ENCODE measurements at regions not wholly inside any gene's neighbourhood (a gene's known extent, or its start where the extent isn't known, plus 50 kb on each side); places are given as distances from the start of the nearest gene placed in this dataset.

DNA sequence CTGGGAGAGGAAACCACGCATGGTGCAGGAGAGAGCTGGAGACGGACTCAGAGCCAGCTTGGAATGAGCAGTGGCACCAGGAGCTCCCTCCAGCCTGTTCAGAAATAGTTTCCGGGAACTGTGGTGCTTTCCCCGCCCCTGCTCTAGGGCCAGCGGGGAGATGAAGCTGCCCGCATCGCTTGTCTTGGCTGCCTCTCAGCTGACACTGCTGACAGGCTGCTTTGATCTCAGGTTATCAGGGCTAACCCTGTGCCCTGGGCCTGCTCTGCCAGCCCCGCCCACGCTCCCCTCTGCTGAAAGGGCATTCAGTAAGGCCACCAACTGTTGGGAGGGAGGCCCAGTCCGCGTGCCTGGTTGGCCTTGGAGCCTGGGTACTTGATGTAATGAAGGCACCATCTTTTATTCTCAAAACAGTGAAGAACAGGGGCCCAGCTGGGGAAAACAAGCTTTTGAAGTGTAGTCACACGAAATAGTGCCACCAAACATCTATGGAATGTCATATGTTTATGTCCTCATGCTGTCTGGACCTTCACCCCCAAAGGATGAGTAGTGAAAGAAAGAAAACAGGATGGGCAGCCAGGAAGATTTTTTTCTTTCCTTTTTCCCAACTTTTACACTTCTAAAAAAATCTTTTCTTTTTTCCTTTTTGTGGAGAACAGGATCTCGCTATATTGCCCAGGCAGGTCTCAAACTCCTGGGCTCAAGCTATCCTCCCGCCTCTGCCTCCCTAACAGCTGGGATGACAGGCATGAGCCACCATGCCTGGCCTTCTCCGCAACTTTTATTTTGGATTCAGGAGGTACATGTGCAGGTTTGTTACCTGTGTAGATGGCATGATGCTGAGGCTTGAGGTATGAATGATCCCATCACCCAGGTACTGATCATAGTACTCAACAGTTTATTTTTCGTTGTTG lies 115.9 kb upstream of the TBX3 start:
- no peak for TF ChIP-seq SMC3 (conservative IDR thresholded peaks at IDR 0.05; ENCODE audit: poor library complexity)
- no peak for TF ChIP-seq EP300 (conservative IDR thresholded peaks at IDR 0.05; ENCODE audit: poor library complexity, severe bottlenecking)
- no peak for TF ChIP-seq RAD21 (conservative IDR thresholded peaks at IDR 0.05)
- no peak for TF ChIP-seq MXI1 (conservative IDR thresholded peaks at IDR 0.05; ENCODE audit: poor library complexity, severe bottlenecking)
- TF ChIP-seq, protein P1, sequence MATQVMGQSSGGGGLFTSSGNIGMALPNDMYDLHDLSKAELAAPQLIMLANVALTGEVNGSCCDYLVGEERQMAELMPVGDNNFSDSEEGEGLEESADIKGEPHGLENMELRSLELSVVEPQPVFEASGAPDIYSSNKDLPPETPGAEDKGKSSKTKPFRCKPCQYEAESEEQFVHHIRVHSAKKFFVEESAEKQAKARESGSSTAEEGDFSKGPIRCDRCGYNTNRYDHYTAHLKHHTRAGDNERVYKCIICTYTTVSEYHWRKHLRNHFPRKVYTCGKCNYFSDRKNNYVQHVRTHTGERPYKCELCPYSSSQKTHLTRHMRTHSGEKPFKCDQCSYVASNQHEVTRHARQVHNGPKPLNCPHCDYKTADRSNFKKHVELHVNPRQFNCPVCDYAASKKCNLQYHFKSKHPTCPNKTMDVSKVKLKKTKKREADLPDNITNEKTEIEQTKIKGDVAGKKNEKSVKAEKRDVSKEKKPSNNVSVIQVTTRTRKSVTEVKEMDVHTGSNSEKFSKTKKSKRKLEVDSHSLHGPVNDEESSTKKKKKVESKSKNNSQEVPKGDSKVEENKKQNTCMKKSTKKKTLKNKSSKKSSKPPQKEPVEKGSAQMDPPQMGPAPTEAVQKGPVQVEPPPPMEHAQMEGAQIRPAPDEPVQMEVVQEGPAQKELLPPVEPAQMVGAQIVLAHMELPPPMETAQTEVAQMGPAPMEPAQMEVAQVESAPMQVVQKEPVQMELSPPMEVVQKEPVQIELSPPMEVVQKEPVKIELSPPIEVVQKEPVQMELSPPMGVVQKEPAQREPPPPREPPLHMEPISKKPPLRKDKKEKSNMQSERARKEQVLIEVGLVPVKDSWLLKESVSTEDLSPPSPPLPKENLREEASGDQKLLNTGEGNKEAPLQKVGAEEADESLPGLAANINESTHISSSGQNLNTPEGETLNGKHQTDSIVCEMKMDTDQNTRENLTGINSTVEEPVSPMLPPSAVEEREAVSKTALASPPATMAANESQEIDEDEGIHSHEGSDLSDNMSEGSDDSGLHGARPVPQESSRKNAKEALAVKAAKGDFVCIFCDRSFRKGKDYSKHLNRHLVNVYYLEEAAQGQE (IDR thresholded peaks at IDR 0.05; ENCODE audit: borderline replicate concordance), result no peak
- TF ChIP-seq, protein P2, sequence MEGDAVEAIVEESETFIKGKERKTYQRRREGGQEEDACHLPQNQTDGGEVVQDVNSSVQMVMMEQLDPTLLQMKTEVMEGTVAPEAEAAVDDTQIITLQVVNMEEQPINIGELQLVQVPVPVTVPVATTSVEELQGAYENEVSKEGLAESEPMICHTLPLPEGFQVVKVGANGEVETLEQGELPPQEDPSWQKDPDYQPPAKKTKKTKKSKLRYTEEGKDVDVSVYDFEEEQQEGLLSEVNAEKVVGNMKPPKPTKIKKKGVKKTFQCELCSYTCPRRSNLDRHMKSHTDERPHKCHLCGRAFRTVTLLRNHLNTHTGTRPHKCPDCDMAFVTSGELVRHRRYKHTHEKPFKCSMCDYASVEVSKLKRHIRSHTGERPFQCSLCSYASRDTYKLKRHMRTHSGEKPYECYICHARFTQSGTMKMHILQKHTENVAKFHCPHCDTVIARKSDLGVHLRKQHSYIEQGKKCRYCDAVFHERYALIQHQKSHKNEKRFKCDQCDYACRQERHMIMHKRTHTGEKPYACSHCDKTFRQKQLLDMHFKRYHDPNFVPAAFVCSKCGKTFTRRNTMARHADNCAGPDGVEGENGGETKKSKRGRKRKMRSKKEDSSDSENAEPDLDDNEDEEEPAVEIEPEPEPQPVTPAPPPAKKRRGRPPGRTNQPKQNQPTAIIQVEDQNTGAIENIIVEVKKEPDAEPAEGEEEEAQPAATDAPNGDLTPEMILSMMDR (IDR thresholded peaks at IDR 0.05; ENCODE audit: poor library complexity, severe bottlenecking), result no peak
- no peak for TF ChIP-seq EZH2 (IDR thresholded peaks at IDR 0.05; ENCODE audit: borderline replicate concordance, insufficient read depth, low read length, poor library complexity, severe bottlenecking)
- Histone ChIP-seq H3K27ac (ENCODE audit: low read length) (no peak overlapping the region), H3K4me3 (ENCODE audit: low read length) (no peak overlapping the region), H2AFZ (ENCODE audit: low read depth, low read length) (no peak overlapping the region), H3K79me2 (replicated peaks; ENCODE audit: insufficient read depth, low read length) (no peaks in the 10 kb centered on the region), H3K4me2 (ENCODE audit: low read length) (no peak overlapping the region), H3F3A (ENCODE audit: insufficient read depth, low read length, poor library complexity, severe bottlenecking) (no peaks in the 10 kb centered on the region), H3K9me2 (ENCODE audit: insufficient read depth, low read length) (no peaks in the 10 kb centered on the region), H3K27me3 (ENCODE audit: insufficient read depth, low read depth, low read length) (no peaks in the 10 kb centered on the region), H3K36me3 (ENCODE audit: insufficient read depth, low read length) (no peaks in the 10 kb centered on the region), H3K9me3 (ENCODE audit: low read length) (no peaks in the 10 kb centered on the region), H4K20me1 (ENCODE audit: insufficient read depth) (no peaks in the 10 kb centered on the region), H3K9ac (ENCODE audit: low read length) (no peak overlapping the region)

DNA sequence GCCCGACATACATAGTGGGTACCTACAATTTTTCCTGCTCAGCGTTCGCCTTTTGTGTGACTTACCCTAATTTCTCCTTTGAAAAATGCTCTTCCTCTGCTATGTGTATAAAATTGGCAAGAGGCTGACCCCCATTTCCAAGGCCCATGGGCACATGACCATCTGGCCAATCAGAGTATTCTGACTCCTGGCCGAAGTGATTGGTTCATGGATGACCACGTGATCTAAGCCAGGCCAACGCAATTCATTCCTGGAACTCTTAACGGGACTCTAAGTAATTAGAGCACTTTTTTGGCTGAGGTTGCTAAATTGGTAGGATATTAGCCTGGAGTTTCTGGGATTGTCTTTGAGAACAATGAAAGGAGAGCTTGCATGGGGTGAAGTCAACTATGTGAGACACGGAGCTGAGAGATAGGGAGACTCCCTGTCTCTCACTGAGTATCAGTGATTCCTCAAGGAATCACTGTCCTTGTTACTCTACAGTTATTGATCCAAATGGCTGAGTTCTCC lies 110.1 kb upstream of the TBX3 start:
- no peaks in the 10 kb centered on the region for H3F3A ChIP-seq (ENCODE audit: insufficient read depth, low read length, poor library complexity, severe bottlenecking)
- no peaks in the 10 kb centered on the region for H4K20me1 ChIP-seq (ENCODE audit: insufficient read depth)
- H3K4me2 ChIP-seq (ENCODE audit: low read length), result no peak overlapping the region
- no peak overlapping the region for H3K9ac ChIP-seq (ENCODE audit: low read length)
- no peak overlapping the region for H3K27ac ChIP-seq (ENCODE audit: low read length)
- H3K4me3 ChIP-seq (ENCODE audit: low read length), result no peak overlapping the region
- no peaks in the 10 kb centered on the region for H3K9me3 ChIP-seq (ENCODE audit: low read length)
- no peaks in the 10 kb centered on the region for H3K36me3 ChIP-seq (ENCODE audit: insufficient read depth, low read length)
- no peak overlapping the region for H2AFZ ChIP-seq (ENCODE audit: low read depth, low read length)
- no peaks in the 10 kb centered on the region for H3K9me2 ChIP-seq (ENCODE audit: insufficient read depth, low read length)
- TF ChIP-seq EP300 (conservative IDR thresholded peaks at IDR 0.05; ENCODE audit: poor library complexity, severe bottlenecking) (no peak), SMC3 (conservative IDR thresholded peaks at IDR 0.05; ENCODE audit: poor library complexity) (no peak), EZH2 (IDR thresholded peaks at IDR 0.05; ENCODE audit: borderline replicate concordance, insufficient read depth, low read length, poor library complexity, severe bottlenecking) (no peak)
- TF ChIP-seq, protein P1 (IDR thresholded peaks at IDR 0.05; ENCODE audit: borderline replicate concordance), result no peak
- TF ChIP-seq, protein P2 (IDR thresholded peaks at IDR 0.05; ENCODE audit: poor library complexity, severe bottlenecking), result no peak
- H3K27me3 ChIP-seq (ENCODE audit: insufficient read depth, low read depth, low read length), result no peaks in the 10 kb centered on the region
- no peaks in the 10 kb centered on the region for H3K79me2 ChIP-seq (replicated peaks; ENCODE audit: insufficient read depth, low read length)
